GM19467 (cell line): ENCODE measurements at regions not wholly inside any gene's neighbourhood (a gene's known extent, or its start where the extent isn't known, plus 50 kb on each side); places are given as distances from the start of the nearest gene placed in this dataset.

ENCODE experiments used
- ATAC-seq: cut with Tn5 transposase; IDR thresholded peaks from one replicate; pipeline ENCODE4 v1.9.1; 2021; ENCODE audit warnings: mild to moderate bottlenecking, moderate library complexity; ENCODE audit not compliant: unreplicated experiment

DNA sequence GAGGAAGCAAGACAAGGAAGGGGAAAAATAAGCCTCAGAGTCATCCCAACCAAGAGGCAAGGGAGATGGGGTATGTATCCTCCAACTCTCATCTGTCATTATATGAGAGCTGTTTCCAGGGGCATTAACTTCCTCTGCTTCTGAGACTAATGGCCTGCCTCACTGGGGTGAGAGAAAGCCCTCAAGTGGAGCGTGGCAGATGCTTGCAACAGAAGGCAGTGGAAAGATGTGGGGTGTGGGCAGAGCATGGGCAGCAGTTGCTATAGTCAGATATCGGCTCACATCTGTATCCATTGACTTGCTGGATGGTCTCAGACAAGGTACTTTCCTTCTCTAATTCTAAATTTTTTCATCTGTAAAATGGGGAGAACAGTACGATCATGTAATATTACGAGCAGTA, 81.7 kb upstream of the PLCL2 start:
- no peak for ATAC-seq

DNA sequence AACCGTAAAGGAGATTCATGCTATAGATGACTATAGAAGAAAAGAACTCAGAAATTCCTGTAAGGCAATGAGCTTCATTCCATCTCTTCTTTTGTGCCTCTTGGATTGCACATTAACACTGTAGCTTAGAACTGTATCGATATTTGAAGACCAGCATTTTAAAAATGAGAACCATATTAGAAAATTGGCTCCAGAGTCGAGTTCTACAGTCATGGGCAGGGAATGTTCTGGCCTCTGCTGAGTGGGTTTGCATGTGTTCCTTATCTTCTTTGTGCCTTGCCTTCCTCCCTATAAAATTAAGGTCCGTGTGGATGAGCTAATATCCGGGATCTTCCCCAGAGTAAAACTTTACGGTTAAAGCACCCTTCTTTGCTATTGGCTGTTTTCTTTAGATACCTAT, 77.4 kb upstream of the PLCL2 start:
- ATAC-seq = no peak

DNA sequence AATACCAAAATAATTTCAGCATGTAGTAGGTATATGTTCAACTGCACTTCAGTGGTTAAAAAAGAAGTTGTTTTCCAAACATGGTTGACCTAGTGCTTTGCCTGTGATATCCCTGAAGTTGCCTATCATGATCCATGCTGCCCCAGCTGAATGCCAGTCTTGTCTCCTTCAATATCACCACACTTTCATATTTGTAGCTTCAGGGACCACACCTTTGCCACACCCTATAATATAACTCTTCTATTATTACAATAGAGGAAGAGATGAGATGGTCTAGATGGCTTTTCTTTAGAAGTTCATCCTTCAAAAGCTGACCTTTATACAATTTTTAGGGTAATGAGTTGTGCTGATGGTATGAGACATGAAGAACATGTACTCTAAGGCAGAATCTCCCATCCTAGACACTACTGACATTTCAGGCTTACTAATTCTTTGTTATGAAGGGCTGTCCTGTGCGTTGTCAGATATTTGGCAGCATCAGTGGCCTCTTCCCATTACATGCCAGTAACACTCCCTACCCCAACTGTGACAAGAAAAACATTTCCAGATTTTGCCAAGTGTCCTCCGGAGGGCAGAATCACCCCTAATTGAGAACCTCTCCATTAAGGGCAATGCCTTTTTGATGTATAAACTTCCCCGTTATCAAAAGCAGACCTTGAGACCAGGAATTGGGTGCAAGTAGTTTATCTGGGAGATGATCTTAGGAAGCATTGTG, 76.2 kb upstream of the PLCL2 start:
- no peak for ATAC-seq

DNA sequence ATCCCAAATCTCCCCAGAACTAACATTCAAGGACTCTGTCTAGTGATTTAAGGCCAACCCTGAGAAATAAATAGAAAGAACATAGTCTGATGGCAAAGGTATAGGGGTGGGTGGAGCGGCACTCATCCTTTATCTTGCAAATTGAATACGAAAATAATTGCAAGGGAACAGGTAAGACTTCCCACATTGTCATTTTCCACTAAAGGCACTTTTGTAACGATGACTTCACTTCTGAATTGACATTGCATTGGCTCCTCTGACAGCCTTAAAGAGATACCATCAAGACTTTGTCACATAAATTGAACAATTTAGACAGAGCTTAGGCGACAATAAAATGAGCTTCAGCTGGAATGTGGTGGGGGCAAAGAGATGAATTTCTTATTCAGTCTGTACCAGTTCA, 75.3 kb upstream of the PLCL2 start:
- no peak for ATAC-seq

DNA sequence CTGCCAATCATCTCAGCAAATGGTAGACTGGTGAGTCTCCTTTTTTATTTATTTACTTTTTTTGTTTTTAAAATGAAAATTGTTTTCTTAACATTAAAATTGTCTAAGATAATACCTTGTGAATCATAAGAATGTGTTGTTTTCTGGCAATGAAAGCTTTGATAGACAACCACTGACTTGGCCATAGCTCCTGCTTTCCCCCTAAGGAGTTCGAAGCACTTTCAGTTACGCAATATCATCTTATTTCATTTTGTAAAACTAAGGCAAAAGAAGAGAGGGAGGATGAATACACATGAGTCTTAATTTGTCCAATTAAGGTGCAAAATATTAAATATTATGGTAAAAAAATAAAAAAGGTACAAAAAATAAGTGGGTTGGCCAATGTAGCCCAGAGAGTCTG, 74.8 kb upstream of the PLCL2 start:
- no peak for ATAC-seq

DNA sequence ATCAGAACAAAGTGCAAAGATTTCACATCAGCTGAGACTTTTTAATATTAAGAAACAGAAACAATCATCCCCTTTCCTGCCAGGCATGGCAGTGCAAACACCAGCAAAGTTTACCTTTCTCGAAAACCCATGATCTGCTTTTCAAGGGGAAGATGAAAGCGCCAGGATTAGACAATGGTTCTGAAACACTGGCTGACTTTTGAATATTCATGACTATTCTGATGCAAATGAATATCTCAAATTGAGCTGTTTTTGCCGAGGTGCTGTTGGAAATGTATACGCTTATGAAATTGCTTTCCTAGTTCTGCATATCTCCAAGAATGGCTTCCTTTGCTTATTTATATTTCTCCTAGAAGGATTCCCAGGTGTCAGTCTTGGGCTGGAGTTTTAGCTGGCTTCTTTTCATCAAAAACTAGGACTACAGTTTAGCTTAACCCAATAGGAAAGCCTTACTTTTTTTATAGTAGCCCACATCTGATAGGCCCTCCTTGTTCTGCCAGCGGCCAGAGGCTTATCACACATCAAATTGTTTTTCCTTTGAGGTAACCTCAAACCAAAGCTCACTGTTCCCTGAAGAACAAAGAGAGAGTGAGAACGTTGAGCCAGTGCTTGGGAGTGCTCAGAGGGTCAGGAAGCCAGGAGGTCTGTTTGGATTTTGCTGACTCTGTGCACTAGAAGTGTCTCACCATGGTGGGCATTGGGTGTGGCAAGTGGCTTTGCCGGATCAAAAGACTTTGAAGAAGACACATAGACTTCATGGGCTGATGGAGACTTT, 74.0 kb upstream of the PLCL2 start:
- no peak for ATAC-seq

DNA sequence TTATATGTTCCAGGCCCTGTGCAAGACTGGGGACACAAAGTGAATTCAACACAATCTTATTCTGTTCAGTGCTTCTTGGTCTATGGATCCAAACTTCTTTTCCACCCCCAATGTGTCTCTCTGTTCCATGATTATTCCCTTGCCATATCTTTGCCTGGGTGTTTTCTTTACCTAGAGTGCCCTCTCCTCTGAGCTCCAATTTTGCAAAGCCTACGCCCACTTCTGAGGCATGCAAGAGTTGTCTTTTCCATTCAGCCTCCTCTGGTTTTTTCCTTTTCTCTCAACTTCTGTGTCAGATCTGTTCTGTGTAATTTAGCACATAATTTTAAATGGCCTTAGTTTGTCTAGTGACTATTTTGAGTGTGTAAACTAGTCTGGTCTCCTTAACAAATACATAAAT, 72.8 kb upstream of the PLCL2 start:
- no peak for ATAC-seq

DNA sequence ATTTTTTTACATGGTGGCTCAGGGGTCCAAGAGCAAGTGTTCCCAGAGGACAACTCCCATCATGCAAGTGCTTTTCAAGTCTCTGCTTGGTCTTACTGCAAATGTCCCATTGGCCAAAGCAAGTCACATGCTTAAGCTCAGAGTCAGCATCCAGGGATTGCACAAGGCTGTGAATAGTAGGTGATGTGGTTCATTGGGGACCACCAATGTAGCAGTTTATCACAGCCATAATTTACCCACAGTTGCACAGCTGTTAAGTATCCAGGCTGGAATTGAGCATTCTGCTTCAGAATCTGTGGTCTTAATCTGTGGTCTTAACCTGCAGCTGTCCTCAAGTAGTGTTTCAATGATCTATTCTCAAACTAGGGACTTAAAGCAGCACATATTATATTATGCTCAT, 71.4 kb upstream of the PLCL2 start:
- no peak for ATAC-seq

DNA sequence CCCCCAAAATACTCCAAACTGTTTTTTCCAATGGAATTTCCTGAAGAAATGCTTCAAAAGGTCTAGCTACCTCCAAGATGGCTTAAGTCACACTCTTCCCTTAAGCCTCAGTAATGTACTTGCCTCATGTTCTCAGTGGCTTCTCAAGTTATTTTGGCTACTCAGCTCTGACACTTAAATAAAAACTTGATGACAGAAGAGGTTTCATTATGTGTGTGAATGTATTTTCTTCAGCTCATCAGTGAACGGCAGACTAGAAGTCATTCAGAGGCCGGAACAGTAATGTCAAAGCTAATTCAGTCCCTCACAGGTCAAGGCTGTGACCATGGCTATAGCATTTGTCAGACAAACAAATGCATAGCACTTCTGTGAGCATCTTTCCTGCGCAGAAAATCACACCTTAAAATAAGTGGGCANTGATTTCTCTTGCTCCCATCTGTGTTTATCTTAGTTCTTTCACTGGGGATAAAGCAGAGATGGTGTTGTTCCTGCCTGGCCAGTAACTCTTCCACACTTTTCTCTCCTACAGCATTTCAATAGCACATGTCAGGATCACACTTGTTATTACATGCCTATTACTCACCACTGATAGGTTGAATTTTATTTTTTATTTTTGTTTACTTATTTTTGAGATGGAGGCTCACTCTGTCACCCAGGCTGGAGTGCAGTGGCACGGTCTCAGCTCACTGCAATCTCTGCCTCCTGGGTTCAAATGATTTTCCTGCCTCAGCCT, 68.5 kb upstream of the PLCL2 start:
- ATAC-seq = no peak

DNA sequence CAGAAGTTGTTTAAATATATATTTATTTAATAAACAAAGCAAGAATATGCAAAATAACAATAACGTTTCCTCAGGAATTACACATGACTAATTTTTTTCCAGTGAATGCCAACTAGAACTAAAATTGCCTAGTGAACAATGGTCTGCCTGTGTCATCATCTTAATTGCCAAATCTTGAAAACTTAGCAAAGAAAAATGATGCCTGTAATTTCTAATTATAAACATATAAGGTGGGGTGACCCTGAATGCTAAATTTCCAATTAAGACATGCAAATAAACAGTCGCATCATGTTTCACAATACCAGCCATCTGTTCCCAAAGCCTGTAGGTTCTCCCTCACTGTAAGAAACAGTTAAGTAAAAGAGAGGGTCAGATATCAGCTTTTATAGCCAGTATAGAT, 67.6 kb upstream of the PLCL2 start:
- no peak for ATAC-seq

DNA sequence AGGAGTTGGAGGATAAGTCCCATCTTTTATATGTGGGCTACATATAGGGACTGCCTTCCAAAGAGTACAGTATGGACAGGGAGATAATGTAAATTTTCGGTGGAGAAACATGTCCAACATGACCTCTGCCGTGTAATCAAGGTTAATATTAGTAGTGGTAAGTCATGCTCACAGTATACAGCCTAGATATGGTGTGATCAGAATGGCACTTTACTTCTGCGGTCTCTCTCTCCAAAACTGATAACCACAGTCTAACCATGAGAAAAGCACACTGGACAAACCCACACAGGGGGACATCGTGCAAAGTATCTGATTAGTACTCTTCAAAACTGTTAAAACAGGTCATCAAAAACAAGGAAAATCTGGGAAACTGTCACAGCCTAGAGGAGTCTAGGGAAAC, 66.6 kb upstream of the PLCL2 start:
- ATAC-seq = no peak

DNA sequence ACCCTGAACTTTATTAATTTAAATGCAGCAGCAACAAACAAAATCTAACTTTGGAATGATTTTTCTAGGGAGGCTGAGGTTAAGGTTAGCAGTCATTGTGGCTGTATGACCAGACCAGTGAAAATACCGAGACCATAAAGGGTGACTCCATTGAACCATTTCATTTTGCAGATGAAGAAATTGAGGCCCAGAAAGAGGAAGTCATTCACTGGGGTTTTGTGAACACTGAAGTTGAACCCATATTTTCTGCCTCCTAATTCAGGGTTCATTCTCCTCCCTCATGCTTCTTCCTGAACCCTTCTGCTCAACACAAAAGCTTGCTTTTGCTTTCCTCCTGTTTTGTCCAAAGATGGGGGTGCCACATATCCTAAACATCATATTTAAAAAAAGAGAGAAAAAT, 65.8 kb upstream of the PLCL2 start:
- ATAC-seq = no peak

DNA sequence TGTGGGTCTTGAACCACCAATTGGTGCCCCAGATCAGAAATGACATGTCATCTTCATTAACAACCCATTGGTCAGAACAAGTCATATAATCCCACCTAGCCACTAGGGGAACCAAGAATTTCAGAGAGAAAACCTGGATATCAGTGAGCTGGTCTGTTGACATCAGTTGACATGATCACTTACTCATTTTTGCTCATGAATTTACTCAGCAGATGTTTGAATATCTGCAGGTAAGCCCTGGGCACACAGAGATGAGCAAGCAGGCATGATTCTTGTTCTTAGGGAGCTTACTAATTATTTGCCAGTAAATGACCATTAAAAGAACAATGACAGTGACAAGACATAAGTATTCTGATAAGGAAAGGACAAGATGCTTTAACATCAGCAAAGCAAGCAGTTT, 64.3 kb upstream of the PLCL2 start:
- no peak for ATAC-seq

DNA sequence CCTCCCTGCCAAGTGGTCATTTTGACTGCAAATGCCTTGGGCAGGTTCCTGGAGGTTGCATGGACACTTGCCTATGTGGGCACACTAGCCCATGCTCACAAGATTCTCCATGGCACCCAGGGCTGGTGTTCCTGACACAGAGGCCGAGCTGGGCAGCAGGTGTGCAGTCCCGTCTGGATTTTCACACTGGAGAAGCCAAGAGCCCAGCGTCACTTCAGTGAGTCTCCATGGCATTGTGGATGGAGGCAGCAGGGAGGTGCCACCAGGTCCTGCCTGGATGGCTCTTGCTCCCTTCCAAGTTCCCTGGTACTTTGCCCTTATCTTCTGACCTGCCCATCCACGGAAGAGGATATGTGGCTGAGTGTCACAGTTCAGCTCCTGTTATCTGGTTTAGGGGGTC, 63.7 kb upstream of the PLCL2 start:
- no peak for ATAC-seq

DNA sequence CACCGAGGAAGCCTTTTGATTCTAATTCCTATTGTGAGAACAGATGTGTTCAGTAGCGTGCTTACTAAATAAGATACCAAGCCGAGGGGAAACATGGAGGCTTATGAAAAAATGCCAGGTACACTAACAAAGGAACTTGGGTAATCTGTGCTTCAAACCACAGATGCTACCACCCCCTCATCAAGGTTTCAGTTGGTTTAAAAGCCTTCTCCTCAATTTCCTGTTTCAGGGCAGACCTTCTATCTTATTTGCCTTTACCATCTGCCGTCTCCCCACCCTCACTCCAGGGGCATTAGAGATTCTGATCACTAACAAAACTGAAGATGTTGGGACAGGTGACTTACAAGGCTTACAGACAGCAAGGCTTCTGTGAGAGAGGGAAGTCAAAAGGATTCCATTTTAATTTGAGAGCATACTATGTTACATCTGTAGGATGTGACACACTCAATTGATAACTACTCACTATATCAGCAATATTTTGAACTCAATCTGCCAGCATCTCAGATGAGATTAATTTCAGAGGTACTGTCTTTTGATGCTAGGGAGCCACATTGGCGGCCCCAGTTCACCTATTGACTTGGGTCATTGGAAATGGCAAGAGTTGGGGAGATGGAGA, 60.6 kb upstream of the PLCL2 start:
- ATAC-seq = peak; percentile 68

DNA sequence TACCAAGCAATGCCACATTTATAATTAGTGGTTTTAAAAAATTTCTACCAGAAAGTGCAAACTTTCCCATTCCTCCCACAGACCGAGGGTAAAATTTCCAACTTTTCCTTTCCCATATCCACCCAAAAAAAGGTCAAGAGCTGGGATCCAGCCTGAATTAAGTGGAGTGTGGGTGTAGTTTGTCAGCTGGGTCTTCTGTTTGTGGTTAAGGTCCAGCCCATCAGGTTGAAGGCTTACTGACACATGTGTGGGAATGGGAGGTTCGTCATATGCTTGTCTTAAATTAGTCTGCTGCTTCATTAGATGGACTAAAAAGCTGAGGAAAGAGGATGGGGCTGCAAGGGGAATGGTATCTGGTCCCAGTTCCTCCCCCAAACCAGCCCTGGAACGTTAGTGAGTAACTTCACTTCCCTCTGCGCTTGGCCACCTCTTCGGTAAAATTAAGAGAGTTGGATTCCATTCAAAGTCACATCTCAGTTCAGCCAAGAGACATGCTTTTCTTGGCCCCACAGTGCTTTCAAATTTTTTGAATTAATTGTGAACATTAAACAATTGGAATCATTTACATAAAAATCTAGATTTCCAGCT, 59.0 kb upstream of the PLCL2 start:
- ATAC-seq = no peak

DNA sequence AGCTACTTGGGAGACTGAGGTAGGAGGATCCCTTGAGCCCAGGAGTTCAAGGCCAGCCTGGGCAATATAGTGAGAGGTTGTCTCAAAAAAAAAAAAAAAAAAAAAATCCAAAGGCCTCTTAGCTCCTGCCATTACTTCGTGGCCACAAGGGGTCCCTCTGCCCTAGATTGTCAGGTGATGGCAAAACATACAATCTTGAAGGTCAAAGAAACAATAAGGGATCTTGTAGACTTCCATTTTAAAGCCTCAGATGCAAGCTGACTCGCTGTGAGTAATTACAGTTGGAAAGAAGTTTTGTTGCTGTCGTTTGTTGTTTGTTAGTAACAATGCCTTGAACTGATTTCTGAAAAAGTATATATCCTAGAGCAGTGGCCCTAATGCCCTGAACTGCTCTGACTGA, 55.9 kb upstream of the PLCL2 start:
- no peak for ATAC-seq

DNA sequence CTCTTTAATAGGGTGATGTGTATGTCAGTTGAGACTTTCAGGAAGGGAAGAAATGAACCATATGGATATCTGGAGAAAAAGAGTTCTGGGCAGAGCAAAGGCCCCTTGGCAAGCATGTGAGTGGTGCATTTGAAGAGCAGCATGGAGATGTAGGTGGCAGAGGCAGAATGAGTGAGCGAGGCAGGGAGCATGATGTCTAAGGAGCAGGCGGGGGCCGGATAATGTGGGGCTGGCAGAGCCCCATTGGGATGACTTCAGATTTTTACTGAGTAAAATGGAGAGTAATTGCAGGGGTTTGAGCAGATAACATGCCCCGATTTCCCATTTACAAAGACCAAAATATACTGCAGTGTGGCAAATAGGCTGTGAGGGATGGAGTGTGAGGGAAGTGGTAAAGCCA, 52.9 kb upstream of the PLCL2 start:
- ATAC-seq = no peak

DNA sequence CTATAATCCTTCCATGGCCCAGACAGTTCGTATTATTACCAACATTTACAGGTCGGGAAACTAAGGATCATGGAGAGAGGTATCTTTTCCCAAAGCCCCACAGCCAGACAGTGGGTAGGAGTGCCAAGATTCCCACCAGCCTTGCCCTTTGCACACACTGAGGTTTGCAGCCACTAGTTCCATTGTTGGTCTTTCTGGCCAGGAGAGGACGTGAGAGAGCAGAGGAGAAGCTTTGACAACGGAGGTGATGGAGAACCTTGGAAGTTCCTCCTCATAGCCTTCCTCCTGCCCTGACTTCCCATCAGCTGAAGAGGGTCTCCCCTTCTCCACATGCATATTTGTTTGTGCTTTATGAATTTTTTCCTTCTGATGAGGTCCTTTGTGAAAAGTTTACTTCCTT, 50.5 kb upstream of the PLCL2 start:
- no peak for ATAC-seq

DNA sequence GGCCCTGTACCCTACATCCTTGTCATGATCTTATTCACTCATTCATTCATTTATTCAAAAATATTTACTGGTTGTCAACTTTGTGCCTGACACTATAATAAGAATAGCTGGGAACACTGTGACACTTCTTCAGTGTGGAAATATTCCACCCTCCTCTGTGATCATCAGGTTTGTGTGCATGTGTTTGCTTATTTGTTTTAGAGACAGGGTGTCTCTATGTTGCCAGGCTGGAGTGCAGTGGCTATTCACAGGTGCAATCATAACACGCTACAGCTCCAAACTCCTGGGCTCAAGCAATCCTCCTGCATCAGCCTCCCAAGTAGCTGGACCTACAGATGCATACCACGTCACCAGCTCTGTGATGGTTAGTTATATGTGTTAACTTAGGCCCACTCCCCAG, 50.0 kb upstream of the PLCL2 start:
- no peak for ATAC-seq
